HT-29 (cell line): ENCODE measurements at regions not wholly inside any gene's neighbourhood (a gene's known extent, or its start where the extent isn't known, plus 50 kb on each side); places are given as distances from the start of the nearest gene placed in this dataset.

ENCODE experiments used
- DNase-seq: peaks from one replicate; pipeline ENCODE4 v3.0.0-alpha.2; 2015; ENCODE audit warnings: low spot score

DNA sequence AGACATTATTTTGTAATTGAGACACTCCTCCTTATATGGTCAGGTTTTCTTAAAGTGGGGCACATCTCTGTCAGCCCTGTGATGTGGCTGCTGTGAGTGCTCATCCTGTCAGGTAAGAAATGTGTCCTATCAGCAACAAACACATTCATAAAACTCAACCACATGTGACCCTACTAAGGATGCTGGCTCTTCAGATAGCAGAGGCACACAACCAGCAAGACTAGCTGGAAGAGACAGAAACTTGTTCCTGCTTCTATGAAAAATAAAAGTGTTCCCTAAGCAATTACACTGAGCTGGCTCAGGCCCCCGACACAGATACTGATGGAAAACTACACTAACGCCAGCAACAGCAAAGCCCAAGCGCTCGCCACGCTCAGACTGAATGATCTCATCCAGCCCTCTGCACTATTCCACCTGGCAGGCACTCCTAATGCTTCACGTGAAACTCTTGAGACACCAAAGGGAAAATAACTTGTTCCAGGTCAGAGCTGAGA lies 49.8 kb upstream of the CYP2D6 start:
- no peak for DNase-seq
